SK-N-MC (cell line): ENCODE measurements at regions not wholly inside any gene's neighbourhood (a gene's known extent, or its start where the extent isn't known, plus 50 kb on each side); places are given as distances from the start of the nearest gene placed in this dataset.

ENCODE experiments used
- DNase-seq: peaks from one replicate; pipeline ENCODE4 v3.0.0-alpha.2; 2011; ENCODE audit warnings: low read depth, low spot score
- H3K27ac ChIP-seq: fragments of 200-600 bp; sonication (generic); 2 replicates; pipeline ENCODE4 v1.5.1; 2016; ENCODE audit warnings: mixed run types
- H3K36me3 ChIP-seq: fragments of 200-600 bp; sonication (generic); 2 replicates; pipeline ENCODE4 v1.6.1; 2017; ENCODE audit warnings: antibody characterized with exemption, low read length, mixed read lengths; ENCODE audit not compliant: insufficient read depth
- H3K4me3 ChIP-seq: fragments of 200-600 bp; sonication (generic); 2 replicates; pipeline ENCODE4 v1.5.1; 2016
- H3K9ac ChIP-seq: fragments of 200-600 bp; sonication (generic); 2 replicates; pipeline ENCODE4 v1.8.0; 2017; ENCODE audit warnings: mixed run types, mixed read lengths; ENCODE audit not compliant: insufficient read length
- H3K9me3 ChIP-seq: fragments of 200-600 bp; sonication (generic); 2 replicates; pipeline ENCODE4 v1.6.1; 2017; ENCODE audit warnings: low read depth, mild to moderate bottlenecking, antibody characterized with exemption, low read length, moderate library complexity, mixed read lengths
- EZH2 ChIP-seq: fragments of 200-600 bp; sonication (generic); IDR thresholded peaks from one replicate; pipeline ENCODE4 v1.6.1; 2017; ENCODE audit warnings: antibody characterized with exemption
- FOXP2 ChIP-seq: optimal IDR thresholded peaks from 2 replicates; pipeline ENCODE3; 2011; ENCODE audit warnings: mild to moderate bottlenecking, moderate library complexity; ENCODE audit not compliant: insufficient read depth; ENCODE audit errors: extremely low read length, control extremely low read depth
- POLR2AphosphoS5 ChIP-seq: IDR thresholded peaks from 2 replicates; pipeline ENCODE4 v1.6.1; 2012; ENCODE audit warnings: mild to moderate bottlenecking, low read depth, low read length, borderline replicate concordance

DNA sequence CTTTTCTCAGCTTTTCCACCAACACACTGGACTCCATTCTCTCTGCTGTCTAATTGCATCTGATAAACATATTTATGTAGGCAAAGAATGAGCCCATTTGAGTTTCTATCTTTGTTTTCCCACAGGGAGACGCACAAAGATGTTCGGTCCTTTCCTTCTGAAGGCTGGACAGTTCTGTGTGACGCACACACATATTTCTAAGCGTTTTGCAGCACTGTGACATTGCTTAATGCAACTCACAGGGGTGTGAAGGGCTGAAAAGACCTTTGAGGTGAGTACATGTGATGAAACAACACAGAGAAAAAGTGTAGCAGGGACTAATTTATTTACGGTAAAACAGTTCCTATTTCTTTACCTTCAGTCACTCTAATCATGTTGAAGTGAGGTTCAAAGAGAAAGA lies 323.1 kb upstream of the RUNX1 start:
- Histone ChIP-seq H3K36me3 (no peaks in the 10 kb centered on the region), H3K27ac (no peak overlapping the region), H3K4me3 (no peak overlapping the region), H3K9ac (no peak overlapping the region), H3K9me3 (no peaks in the 10 kb centered on the region)
- TF ChIP-seq EZH2 (no peak), FOXP2 (no peak), POLR2AphosphoS5 (no peak)
- no peak for DNase-seq

DNA sequence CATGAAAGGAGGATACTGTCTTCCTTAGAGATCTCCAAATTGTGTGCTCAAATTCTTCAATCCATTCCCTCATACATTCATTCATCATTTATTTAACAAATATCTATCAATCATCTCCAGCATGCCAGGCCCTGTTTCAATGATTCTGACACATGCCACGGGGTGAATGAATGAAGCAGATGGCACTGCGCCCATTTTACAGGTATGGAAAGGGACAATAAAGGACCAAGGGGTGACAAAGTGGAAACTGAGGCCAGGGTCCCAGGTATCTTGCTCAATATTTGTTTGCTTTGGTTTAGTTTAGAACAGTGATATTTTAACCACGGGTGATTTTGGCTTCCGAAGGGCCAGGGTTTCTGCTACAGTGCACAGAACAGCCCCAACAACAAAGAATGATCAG lies 321.6 kb upstream of the RUNX1 start:
- DNase-seq: no peak

DNA sequence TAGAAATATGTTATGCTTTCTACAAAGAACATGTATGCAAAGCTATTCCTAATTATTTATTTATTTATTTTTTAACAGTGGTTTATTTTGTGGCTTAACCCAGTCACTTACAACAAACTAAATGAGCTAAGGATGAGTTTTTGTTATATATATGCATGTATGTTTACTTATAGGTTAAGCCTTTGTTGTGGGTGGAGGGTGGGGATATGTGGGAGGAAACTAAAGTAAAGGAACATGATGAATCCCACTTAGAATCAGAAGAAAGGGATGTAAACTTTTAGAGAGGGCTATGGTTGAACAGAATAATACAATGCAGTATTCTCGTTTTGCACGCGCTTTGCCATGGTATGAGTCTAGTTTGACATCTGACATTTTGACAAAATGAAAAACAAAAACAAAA lies 321.0 kb upstream of the RUNX1 start:
- H3K9me3 ChIP-seq: no peaks in the 10 kb centered on the region
- TF ChIP-seq POLR2AphosphoS5: no peak
- TF ChIP-seq FOXP2: no peak
- TF ChIP-seq EZH2: no peak
- no peak for DNase-seq
- no peak overlapping the region for H3K27ac ChIP-seq
- H3K4me3 ChIP-seq: no peak overlapping the region
- H3K36me3 ChIP-seq: no peaks in the 10 kb centered on the region
- H3K9ac ChIP-seq: no peak overlapping the region

More for the DNA sequence above, 321.6 kb upstream of the RUNX1 start:
- Histone ChIP-seq H3K9me3 (no peaks in the 10 kb centered on the region), H3K4me3 (no peak overlapping the region), H3K27ac (no peak overlapping the region), H3K36me3 (no peaks in the 10 kb centered on the region), H3K9ac (no peak overlapping the region)
- TF ChIP-seq EZH2 (no peak), FOXP2 (no peak), POLR2AphosphoS5 (no peak)

DNA sequence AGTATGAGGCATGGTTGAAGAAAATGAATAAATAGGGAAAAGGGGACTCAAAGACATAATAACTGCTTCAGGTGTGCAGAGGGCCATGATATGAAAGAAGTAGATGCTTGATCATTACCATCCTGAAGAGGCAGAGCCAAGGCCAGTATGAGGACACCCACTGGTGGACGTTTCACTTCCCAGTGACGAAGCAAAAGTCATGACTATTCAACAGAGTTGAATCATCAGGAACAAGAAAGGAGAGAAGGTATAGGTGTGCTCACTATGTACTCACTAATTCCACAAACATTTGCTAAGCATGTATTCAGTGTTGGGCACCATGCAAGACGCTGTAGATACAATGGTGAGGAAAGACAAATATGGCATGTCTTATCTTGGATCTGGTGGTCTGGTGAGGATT lies 319.2 kb upstream of the RUNX1 start:
- H3K27ac ChIP-seq: no peak overlapping the region
- no peaks in the 10 kb centered on the region for H3K36me3 ChIP-seq
- H3K9ac ChIP-seq: no peak overlapping the region
- TF ChIP-seq FOXP2 (no peak), EZH2 (no peak), POLR2AphosphoS5 (no peak)
- H3K9me3 ChIP-seq: no peaks in the 10 kb centered on the region
- no peak overlapping the region for H3K4me3 ChIP-seq
- no peak for DNase-seq

DNA sequence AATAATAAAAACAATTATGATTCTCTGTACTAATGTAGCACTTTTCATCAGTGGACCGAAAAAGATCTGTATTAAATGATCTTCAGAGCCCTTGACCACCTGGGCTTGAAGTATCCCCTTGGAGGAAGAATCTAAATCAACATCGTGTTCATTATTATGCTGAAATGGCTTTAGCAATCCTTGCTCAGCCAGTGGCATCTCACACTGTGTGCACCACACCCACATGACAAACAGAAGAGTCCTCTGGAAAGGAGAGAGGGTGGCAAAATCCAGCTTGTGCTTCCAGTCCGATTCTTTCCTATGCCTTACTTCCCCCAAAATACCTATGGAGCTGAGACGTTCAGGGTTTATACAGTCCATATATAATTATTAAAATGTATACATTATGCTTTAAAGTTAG lies 318.5 kb upstream of the RUNX1 start:
- Histone ChIP-seq H3K36me3 (no peaks in the 10 kb centered on the region), H3K27ac (no peak overlapping the region), H3K4me3 (no peak overlapping the region), H3K9me3 (no peaks in the 10 kb centered on the region), H3K9ac (no peak overlapping the region)
- TF ChIP-seq FOXP2 (no peak), EZH2 (no peak), POLR2AphosphoS5 (no peak)
- no peak for DNase-seq

DNA sequence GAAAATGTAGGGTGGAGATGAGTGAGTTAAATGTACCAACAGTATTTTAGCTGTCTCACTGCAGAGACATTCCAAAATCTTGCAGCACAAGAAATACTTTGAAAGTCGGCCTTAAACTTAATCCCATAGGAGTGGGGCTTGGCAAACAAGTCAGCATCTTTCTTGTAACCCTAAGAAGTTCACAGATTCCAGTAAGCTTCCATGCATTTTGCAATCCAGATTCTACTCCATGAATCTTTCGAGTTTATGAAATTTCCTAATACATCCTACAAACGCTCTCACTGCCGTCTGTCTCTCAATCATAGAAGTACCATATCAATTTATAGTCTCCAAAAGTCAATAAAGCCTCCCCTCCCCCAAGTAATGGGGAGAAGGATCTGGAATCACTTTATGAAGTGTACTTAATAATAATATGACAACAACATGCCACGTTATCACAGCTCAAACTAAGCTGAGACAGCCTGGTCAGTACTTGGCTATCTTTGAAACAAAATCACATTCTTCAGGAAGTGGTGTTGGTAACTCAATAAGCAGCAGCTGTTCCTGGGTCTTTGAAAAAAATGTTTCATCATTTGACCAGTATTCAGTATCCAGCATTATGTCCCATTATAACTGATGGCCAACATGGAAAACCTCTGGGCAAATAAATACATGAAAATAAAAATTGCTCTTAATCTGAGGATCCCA lies 317.4 kb upstream of the RUNX1 start:
- Histone ChIP-seq H3K9me3 (no peaks in the 10 kb centered on the region), H3K9ac (no peak overlapping the region), H3K4me3 (no peak overlapping the region), H3K36me3 (no peaks in the 10 kb centered on the region), H3K27ac (no peak overlapping the region)
- TF ChIP-seq POLR2AphosphoS5: no peak
- no peak for TF ChIP-seq EZH2
- no peak for TF ChIP-seq FOXP2
- no peak for DNase-seq

DNA sequence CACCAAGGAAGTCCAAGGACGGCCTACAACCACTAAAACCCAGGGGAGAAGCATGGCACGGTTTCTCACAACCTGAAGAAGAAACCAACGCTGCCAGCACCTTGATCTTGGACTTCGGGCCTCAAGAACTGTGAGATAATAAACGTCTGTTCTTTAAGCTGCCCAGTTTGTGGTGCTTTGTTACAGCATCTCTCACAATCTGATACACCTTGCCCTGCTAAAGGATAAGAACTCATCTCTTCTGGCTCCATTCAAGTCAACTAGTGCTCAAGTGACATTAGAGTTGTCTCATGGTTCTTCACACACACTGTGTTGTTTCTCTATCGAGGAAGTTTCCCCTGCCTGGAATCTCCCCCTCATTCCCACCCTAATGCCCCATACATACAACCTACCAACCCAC lies 314.4 kb upstream of the RUNX1 start:
- DNase-seq: no peak
- no peak overlapping the region for H3K4me3 ChIP-seq
- no peaks in the 10 kb centered on the region for H3K9me3 ChIP-seq
- H3K27ac ChIP-seq: no peak overlapping the region
- no peaks in the 10 kb centered on the region for H3K36me3 ChIP-seq
- TF ChIP-seq EZH2 (no peak), POLR2AphosphoS5 (no peak), FOXP2 (no peak)
- no peak overlapping the region for H3K9ac ChIP-seq

DNA sequence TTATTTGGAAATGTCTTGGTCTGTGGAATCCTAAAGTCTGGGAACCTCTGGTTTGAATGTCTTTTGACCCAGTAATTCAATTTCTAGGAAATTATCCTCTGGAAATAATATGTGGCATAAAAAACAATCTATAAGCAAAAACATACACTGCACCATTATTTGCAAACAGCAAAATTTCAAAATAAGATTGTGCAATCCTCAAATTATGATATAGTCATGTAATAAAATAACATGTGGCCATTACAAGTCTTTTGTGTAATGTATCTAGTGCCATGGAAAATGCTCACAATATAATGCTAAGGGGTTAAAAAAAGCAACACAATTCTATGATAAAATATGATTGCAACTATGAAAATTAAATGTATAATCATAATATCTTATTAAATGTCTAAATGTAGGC lies 312.9 kb upstream of the RUNX1 start:
- H3K36me3 ChIP-seq: no peaks in the 10 kb centered on the region
- H3K4me3 ChIP-seq: no peak overlapping the region
- no peak overlapping the region for H3K9ac ChIP-seq
- H3K27ac ChIP-seq: no peak overlapping the region
- DNase-seq: no peak
- no peaks in the 10 kb centered on the region for H3K9me3 ChIP-seq
- TF ChIP-seq EZH2 (no peak), POLR2AphosphoS5 (no peak), FOXP2 (no peak)
